ENCODE measurements at regions not wholly inside any gene's neighbourhood (a gene's known extent, or its start where the extent isn't known, plus 50 kb on each side); places are given as distances from the start of the nearest gene placed in this dataset.

GRCh38 chr2:82314836-82315472 lies 2010.4 kb upstream of the LRRTM1 start:
- no peak overlapping the region for H3K4me3 Mint-ChIP-seq
- H3K36me3 Mint-ChIP-seq: no peaks in the 10 kb centered on the region
- no peaks in the 10 kb centered on the region for H3K4me1 Mint-ChIP-seq
- DNase-seq (no peak), ATAC-seq (replicated peaks) (no peak)
- no peaks in the 10 kb centered on the region for H3K27me3 Mint-ChIP-seq
- peaks cover 1 to 4% of the 10 kb centered on the region in 2 donors for H3K9me3 Mint-ChIP-seq
- no peak overlapping the region for H3K27ac Mint-ChIP-seq

- no peak overlapping the region for H3K27ac Mint-ChIP-seq
- no peak for ATAC-seq (replicated peaks)
- no peaks in the 10 kb centered on the region for H3K36me3 Mint-ChIP-seq
- DNase-seq: no peak
- H3K4me3 Mint-ChIP-seq: no peak overlapping the region
- H3K9me3 Mint-ChIP-seq: no peaks in the 10 kb centered on the region
- H3K4me1 Mint-ChIP-seq: no peaks in the 10 kb centered on the region
- no peaks in the 10 kb centered on the region for H3K27me3 Mint-ChIP-seq
These were observed 2003.0 kb upstream of the LRRTM1 start for GRCh38 chr2:82307511-82307910.

GRCh38 chr2:82301506-82301905 lies 1997.0 kb upstream of the LRRTM1 start:
- H3K36me3 Mint-ChIP-seq: no peaks in the 10 kb centered on the region
- H3K9me3 Mint-ChIP-seq: peaks cover 0 to 12% of the 10 kb centered on the region in 2 donors
- H3K27ac Mint-ChIP-seq: no peak overlapping the region
- H3K4me3 Mint-ChIP-seq: no peak overlapping the region
- H3K27me3 Mint-ChIP-seq: no peaks in the 10 kb centered on the region
- no peak for ATAC-seq (replicated peaks)
- H3K4me1 Mint-ChIP-seq: no peaks in the 10 kb centered on the region
- no peak for DNase-seq

- Mint-ChIP-seq H3K4me3 (no peak overlapping the region), H3K36me3 (no peaks in the 10 kb centered on the region), H3K4me1 (no peaks in the 10 kb centered on the region), H3K9me3 (peaks cover 1 to 8% of the 10 kb centered on the region in 2 donors), H3K27ac (no peak overlapping the region), H3K27me3 (no peaks in the 10 kb centered on the region)
- no peak for DNase-seq
- ATAC-seq (replicated peaks): no peak
These were observed 1984.9 kb upstream of the LRRTM1 start for GRCh38 chr2:82289446-82289845.

GRCh38 chr2:82283075-82283474 lies 1978.5 kb upstream of the LRRTM1 start:
- Mint-ChIP-seq H3K36me3 (no peaks in the 10 kb centered on the region), H3K4me3 (no peak overlapping the region), H3K27ac (no peak overlapping the region), H3K9me3 (peaks cover 4 to 5% of the 10 kb centered on the region in 2 donors), H3K27me3 (no peaks in the 10 kb centered on the region), H3K4me1 (no peaks in the 10 kb centered on the region)
- DNase-seq: no peak
- no peak for ATAC-seq (replicated peaks)

GRCh38 chr2:82282111-82282882 lies 1977.7 kb upstream of the LRRTM1 start:
- no peak overlapping the region for H3K4me3 Mint-ChIP-seq
- ATAC-seq (replicated peaks) (no peak), DNase-seq (no peak)
- peaks cover 5% of the 10 kb centered on the region in 2 donors for H3K9me3 Mint-ChIP-seq
- H3K27ac Mint-ChIP-seq: no peak overlapping the region
- H3K36me3 Mint-ChIP-seq: no peaks in the 10 kb centered on the region
- H3K4me1 Mint-ChIP-seq: no peaks in the 10 kb centered on the region
- no peaks in the 10 kb centered on the region for H3K27me3 Mint-ChIP-seq

GRCh38 chr2:82279367-82279766 lies 1974.8 kb upstream of the LRRTM1 start:
- Mint-ChIP-seq H3K27me3 (no peaks in the 10 kb centered on the region), H3K9me3 (peaks cover 0 to 8% of the 10 kb centered on the region in 2 donors), H3K4me3 (no peak overlapping the region), H3K27ac (no peak overlapping the region), H3K36me3 (no peaks in the 10 kb centered on the region), H3K4me1 (no peaks in the 10 kb centered on the region)
- ATAC-seq (replicated peaks) (no peak), DNase-seq (no peak)

- no peak for ATAC-seq (replicated peaks)
- H3K36me3 Mint-ChIP-seq: no peaks in the 10 kb centered on the region
- H3K4me3 Mint-ChIP-seq: no peak overlapping the region
- H3K27me3 Mint-ChIP-seq: no peaks in the 10 kb centered on the region
- DNase-seq: no peak
- peaks cover 0 to 9% of the 10 kb centered on the region in 2 donors for H3K9me3 Mint-ChIP-seq
- H3K27ac Mint-ChIP-seq: no peak overlapping the region
- H3K4me1 Mint-ChIP-seq: no peaks in the 10 kb centered on the region
These were observed 1973.9 kb upstream of the LRRTM1 start for GRCh38 chr2:82278416-82278815.

GRCh38 chr2:82275599-82275998 lies 1971.0 kb upstream of the LRRTM1 start:
- no peak overlapping the region for H3K4me3 Mint-ChIP-seq
- peaks cover 0 to 7% of the 10 kb centered on the region in 2 donors for H3K9me3 Mint-ChIP-seq
- no peaks in the 10 kb centered on the region for H3K27me3 Mint-ChIP-seq
- no peaks in the 10 kb centered on the region for H3K36me3 Mint-ChIP-seq
- no peaks in the 10 kb centered on the region for H3K4me1 Mint-ChIP-seq
- DNase-seq (no peak), ATAC-seq (replicated peaks) (no peak)
- H3K27ac Mint-ChIP-seq: no peak overlapping the region

GRCh38 chr2:82268446-82268845 lies 1963.9 kb upstream of the LRRTM1 start:
- no peak overlapping the region for H3K4me3 Mint-ChIP-seq
- no peaks in the 10 kb centered on the region for H3K36me3 Mint-ChIP-seq
- H3K27me3 Mint-ChIP-seq: no peaks in the 10 kb centered on the region
- H3K9me3 Mint-ChIP-seq: peaks cover 0 to 4% of the 10 kb centered on the region in 2 donors
- no peak for DNase-seq
- no peak overlapping the region for H3K27ac Mint-ChIP-seq
- no peaks in the 10 kb centered on the region for H3K4me1 Mint-ChIP-seq
- no peak for ATAC-seq (replicated peaks)

GRCh38 chr2:82260521-82260920 lies 1956.0 kb upstream of the LRRTM1 start:
- H3K27me3 Mint-ChIP-seq: no peaks in the 10 kb centered on the region
- no peak for DNase-seq
- no peaks in the 10 kb centered on the region for H3K36me3 Mint-ChIP-seq
- H3K4me3 Mint-ChIP-seq: no peak overlapping the region
- H3K4me1 Mint-ChIP-seq: no peaks in the 10 kb centered on the region
- no peak overlapping the region for H3K27ac Mint-ChIP-seq
- ATAC-seq (replicated peaks): no peak
- H3K9me3 Mint-ChIP-seq: peaks cover 0 to 8% of the 10 kb centered on the region in 2 donors

- Mint-ChIP-seq H3K4me3 (no peak overlapping the region), H3K27me3 (no peaks in the 10 kb centered on the region), H3K9me3 (peaks cover 0 to 9% of the 10 kb centered on the region in 2 donors), H3K27ac (no peak overlapping the region), H3K36me3 (no peaks in the 10 kb centered on the region), H3K4me1 (no peaks in the 10 kb centered on the region)
- ATAC-seq (replicated peaks) (no peak), DNase-seq (no peak)
These were observed 1955.0 kb upstream of the LRRTM1 start for GRCh38 chr2:82259551-82259950.

- Mint-ChIP-seq H3K27me3 (no peaks in the 10 kb centered on the region), H3K9me3 (peaks cover 10 to 14% of the 10 kb centered on the region in 2 donors), H3K4me3 (no peak overlapping the region), H3K36me3 (no peaks in the 10 kb centered on the region), H3K4me1 (no peaks in the 10 kb centered on the region), H3K27ac (no peak overlapping the region)
- ATAC-seq (replicated peaks) (no peak), DNase-seq (no peak)
These were observed 1953.4 kb upstream of the LRRTM1 start for GRCh38 chr2:82257796-82258555.

- ATAC-seq (replicated peaks): no peak
- peaks cover 16% of the 10 kb centered on the region in 2 donors for H3K9me3 Mint-ChIP-seq
These were observed 1952.6 kb upstream of the LRRTM1 start for GRCh38 chr2:82256983-82257632.

More at GRCh38 chr2:82256983-82257632, 1952.6 kb upstream of the LRRTM1 start:
- H3K27me3 Mint-ChIP-seq: no peaks in the 10 kb centered on the region
- H3K27ac Mint-ChIP-seq: no peak overlapping the region
- no peak overlapping the region for H3K4me3 Mint-ChIP-seq
- H3K36me3 Mint-ChIP-seq: no peaks in the 10 kb centered on the region
- no peaks in the 10 kb centered on the region for H3K4me1 Mint-ChIP-seq
- no peak for DNase-seq
